M059J (cell line): ENCODE measurements at regions not wholly inside any gene's neighbourhood (a gene's known extent, or its start where the extent isn't known, plus 50 kb on each side); places are given as distances from the start of the nearest gene placed in this dataset.

Source experiments
- DNase-seq: peaks from one replicate; pipeline ENCODE4 v3.0.0-alpha.2; 2012; ENCODE audit warnings: low read depth

GRCh38 chr2:18465979-18466378, 94.5 kb downstream of the RDH14 start:
- DNase-seq, result peak; percentile 10

- no peak for DNase-seq
Observed at GRCh38 chr2:18464913-18465312, 95.5 kb downstream of the RDH14 start.

- DNase-seq, result no peak
Observed at GRCh38 chr2:18456026-18456425, 104.4 kb downstream of the RDH14 start.

- peak; percentile 55 for DNase-seq
Observed at GRCh38 chr2:18455236-18455862, 105.1 kb downstream of the RDH14 start.

DNA sequence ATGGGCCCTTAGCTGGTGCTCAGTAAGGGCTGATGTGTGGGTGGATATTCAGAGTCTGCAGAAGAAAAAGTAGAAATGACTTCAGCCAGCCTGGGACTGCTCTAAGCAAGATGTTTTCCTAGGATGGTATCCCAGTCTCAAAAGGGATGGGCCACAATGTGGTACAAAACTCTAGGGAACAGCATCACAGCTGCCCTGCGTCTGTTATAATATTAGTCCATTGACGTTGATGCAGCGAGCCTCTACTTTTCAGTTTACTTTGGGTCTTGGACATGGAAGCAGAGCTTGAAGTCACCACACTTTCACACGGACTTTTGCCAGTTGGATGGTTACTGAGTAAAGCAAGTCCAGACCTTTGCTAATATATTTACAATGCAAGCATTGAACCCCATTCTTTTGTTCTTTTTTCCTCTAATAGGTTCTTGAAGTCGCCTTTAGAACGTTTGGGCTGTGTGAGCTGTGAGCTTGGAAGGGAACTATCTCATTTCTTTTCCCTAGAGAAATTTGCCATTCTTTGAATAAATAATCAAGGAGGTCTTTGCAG, 105.7 kb downstream of the RDH14 start:
- no peak for DNase-seq

GRCh38 chr2:18446715-18447114, 113.7 kb downstream of the RDH14 start:
- no peak for DNase-seq

- no peak for DNase-seq
Observed at GRCh38 chr2:18445433-18446320, 114.8 kb downstream of the RDH14 start.

DNA sequence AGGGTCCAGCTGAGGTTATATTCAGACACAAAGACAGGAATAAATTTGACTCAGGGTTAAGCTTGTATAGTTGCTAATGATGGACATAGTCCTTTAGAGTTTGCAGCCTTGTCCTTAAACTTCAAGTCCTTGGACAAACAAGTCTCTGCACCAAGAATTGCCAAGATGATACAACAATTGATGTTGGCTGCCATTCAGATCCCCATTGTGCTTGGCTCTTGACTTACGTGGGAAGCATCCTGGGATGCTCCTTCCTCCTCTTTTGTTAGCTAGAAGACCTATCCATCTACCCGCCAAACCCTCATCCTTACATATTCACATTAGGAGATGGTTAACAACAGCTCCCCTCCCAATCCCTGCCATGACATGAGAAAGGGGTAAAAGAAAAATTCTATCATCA, 115.6 kb downstream of the RDH14 start:
- no peak for DNase-seq

GRCh38 chr2:18441583-18441982, 118.9 kb downstream of the RDH14 start:
- no peak for DNase-seq

DNA sequence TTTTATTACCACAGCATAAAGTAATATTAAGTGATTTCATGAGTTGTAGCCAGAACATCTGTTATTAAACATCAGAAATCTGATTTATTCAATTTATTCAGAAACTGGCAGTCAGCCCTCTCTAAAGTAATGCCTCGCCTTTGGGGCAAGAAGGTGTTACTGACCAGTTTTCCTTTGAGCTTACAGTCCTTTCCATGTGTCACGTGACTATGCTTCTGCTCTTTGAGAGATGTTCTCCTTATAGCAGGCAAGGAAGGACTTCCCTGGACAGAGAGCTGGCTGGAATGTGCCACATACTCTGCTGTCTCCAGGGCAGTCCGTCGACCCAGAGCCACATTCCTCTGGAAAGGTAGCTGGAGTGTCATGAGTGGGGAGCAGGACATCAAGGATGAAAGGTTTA, 119.7 kb downstream of the RDH14 start:
- DNase-seq, result no peak

DNA sequence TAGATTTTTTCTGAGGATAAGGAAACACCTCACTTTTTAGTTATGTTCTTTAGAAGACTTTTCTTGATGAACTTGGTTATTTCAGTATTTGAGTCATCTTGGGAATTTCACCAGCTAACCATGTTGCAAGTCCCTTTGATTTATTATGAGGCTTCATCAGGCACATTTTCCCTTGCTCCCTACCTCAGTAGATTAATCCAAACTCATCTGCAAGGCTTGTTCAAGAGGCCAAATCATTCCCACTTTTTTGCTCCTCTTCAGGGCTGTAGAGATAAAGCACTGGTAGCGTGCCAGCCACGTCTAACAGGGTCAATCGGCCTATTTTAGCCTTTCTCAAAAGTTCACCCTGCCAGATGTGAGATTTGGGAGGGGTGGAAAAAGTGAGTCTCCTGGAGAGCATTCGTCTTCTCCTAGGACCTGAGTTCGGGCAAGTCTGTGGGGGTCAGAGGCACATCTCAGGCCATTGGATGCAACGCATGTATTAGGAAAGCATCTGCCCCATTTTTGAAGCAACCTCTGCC, 120.3 kb downstream of the RDH14 start:
- peak; percentile 60 for DNase-seq

GRCh38 chr2:18439716-18440115, 120.7 kb downstream of the RDH14 start:
- DNase-seq, result no peak

DNA sequence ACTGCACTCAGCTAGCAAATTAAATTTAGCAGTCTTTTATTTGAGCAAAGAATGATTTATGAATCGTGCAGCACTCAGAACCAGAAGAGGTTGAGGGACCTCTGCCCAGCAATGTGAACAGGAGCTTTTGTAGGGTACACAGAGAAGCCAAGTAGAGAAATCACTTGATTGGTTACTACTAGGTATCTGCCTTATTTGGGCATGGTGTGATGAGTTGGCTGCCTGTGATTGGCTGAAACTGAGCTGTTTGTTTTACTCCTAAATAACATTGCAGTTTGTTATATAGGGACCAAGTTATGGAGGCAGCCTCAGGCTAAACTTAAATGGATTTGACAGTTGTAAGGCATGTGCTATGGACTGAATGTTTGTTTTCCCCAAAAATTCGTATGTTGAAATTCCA, 122.5 kb downstream of the RDH14 start:
- DNase-seq, result no peak

DNA sequence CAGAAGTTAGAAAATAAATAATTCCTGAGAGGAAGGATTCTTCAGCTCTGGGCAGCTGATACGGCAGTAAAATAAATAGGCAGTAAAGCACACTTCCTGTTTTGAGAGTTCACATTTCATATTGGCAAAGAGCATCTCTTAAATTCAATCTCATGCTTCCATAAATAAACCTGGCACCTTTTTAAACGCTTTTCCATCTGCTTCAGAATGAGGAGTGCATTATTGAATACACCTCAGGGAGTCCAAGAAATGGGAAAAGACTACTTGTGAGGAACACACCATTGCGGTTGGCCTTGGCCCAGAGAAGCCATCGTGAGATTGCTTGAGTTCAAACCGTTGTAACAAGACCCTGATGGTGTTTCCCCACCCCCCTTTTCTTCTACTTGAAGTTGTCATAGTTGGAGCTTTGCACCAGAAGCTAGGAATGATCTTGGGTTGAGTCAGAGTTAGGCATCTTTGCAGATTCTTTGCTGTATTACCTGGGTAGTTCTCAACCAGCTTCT, 123.9 kb downstream of the RDH14 start:
- DNase-seq, result peak; percentile 48

DNA sequence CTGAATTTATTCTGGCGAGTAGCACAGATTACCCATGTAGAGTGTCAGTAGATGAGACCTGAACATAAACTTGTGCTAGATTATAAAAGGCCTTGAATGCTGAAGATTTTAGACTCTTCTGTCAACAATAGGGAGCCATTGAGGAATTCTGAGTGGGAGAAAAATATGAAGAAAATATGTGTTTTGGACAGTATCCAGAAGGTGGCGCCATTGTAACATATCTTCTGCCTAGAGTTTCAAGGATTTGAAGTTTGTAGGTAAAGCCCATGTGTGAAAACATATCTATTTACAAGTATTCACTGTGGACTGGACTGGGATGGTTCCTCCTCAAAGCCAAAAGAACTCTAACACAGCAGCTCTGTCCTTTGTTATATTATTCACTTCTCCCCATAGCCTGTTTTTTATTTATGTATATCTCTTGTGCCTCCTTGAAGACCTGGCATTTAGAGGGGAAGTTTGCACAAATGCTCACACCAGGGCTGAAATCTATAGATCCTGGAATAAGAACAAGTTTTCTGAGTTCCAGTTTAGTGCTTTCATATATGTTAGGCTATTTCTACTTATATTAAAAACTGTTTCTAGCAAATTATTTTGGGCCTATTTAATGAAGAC, 124.9 kb downstream of the RDH14 start:
- peak; percentile 55 for DNase-seq

DNA sequence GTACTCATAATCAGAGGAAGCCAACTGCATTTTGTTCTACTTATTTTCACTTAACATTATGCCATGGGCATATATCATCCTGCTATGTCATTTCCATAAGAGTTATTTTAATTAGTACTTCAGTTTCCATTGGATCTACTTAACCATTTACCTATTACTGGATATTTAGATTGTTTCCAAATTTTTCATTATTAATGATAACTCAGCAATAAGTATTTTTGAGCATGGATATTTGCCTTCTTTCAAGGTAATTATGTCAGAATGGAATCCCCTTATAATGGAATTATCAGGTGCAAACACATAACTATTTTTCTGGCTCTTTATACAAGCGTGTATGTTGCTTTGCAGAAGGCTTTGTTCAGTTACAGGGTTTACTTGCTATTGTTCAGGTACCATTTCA, 126.6 kb downstream of the RDH14 start:
- no peak for DNase-seq

DNA sequence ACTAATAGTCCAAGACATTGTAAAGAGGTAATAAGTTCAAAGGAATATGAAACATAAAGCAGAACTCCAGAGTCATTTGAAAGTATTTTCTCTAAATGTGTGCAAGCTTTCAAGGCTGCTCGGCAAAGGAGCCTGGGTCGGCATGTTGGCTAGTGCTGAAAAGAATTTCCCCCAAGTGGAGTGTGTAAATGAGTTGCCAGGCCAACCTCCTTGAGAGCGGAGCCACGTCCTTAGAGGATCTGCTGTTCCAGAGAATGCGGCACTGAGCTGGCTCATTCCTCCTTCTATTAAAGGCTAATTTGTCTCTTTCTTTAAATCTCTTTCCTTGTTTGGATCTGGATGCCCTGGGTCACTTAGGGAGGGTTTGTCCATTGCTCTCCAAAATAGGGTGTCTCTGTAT, 127.5 kb downstream of the RDH14 start:
- DNase-seq, result no peak

DNA sequence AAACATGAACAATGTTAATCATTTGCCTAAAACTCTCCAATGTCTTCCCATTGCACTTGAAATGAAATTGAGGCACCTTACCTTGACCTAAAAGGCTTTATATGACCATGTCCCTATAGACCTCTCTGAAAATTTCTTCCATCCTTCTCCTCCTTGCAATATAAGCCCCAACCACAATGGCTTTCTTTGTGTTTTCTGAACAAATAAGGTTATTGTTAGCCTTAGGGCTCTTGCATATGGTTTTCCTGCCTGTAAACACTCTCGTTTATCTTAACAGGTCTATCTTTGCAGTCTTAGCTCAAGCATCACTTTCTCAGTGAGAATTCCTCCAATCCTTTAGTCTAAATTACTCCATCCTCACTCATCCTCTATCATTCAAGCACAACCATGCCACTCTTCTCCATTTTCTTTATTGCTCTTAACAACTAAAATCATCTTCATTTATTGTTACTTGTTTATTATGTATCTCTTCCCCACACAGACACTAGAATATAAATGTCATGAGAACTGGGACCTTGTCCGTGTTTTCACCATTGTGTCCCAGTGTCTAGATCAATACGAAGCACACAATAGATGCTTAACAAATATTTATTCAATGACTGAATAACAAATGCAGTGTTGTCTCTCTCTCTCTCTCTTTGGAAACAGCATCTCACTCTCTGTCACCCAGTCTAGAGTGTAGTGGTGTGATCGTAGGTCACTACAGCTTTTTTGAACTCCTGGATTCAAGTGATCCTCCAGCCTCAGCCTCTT, 129.3 kb downstream of the RDH14 start:
- DNase-seq, result no peak

GRCh38 chr2:18428516-18428915, 131.9 kb downstream of the RDH14 start:
- no peak for DNase-seq

DNA sequence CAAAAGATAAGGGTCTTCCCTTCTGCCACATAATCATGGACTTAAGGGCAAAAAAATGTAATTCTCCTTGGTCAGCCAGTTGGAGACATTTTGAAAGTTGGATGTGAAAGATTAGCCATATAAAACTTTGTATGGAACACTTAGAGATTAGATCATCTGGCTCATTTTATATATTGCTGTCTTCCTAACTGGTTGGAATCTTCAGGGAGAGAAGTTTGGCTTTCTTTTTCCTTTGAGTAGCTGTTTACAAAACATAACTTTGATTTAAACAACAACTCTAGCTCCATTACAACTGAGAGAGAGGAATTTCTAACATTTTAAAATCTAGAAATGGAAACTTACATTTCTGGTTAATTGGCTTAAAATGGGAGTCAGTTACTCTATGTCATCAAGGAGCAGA, 132.7 kb downstream of the RDH14 start:
- no peak for DNase-seq

GRCh38 chr2:18426174-18426573, 134.3 kb downstream of the RDH14 start:
- no peak for DNase-seq
